K562 (cell line): ENCODE measurements at regions not wholly inside any gene's neighbourhood (a gene's known extent, or its start where the extent isn't known, plus 50 kb on each side); places are given as distances from the start of the nearest gene placed in this dataset.

Experiments used
- CEBPG ChIP-seq, 3 experiments: fragments of 200-800 bp in 1 of 3; sonication (Bioruptor generic) in 1 of 3; sonication (generic) in 1 of 3; formaldehyde crosslinking in 1 of 3; IDR thresholded peaks in 2 of 3; conservative IDR thresholded peaks in 1 of 3; 2 replicates each; pipeline versions ENCODE4 v1.6.1 to v1.8.0; 2016 to 2022; ENCODE audit warnings: missing compliant biosample characterization in 2 of 3, missing genetic modification characterization in 2 of 3, mild to moderate bottlenecking in 1 of 3, missing genetic modification reagents in 1 of 3
- E2F5 ChIP-seq: sonication (generic); formaldehyde crosslinking; IDR thresholded peaks from 2 replicates; pipeline ENCODE4 v1.8.0; 2022; ENCODE audit warnings: mild to moderate bottlenecking, missing genetic modification reagents
- GMEB1 ChIP-seq: fragments of 250-450 bp; sonication (Bioruptor Pico); IDR thresholded peaks from 2 replicates; pipeline ENCODE4 v1.4.0; 2020; ENCODE audit warnings: mild to moderate bottlenecking
- LCOR ChIP-seq: sonication (generic); formaldehyde crosslinking; IDR thresholded peaks from 2 replicates; pipeline ENCODE4 v1.8.0; 2022; ENCODE audit warnings: mild to moderate bottlenecking, missing genetic modification reagents
- PPARD ChIP-seq: fragments of 250-450 bp; sonication (Bioruptor Pico); IDR thresholded peaks from 2 replicates; pipeline ENCODE4 v1.8.0; 2022; ENCODE audit warnings: inconsistent platforms, mild to moderate bottlenecking, moderate library complexity
- TCF15 ChIP-seq: fragments of 250-450 bp; sonication (Bioruptor Pico); IDR thresholded peaks from 2 replicates; pipeline ENCODE4 v1.8.0; 2022; ENCODE audit warnings: moderate library complexity, mild to moderate bottlenecking, inconsistent platforms
- TF ChIP-seq, protein P1 (sequence below): fragments of 450-650 bp; formaldehyde crosslinking; IDR thresholded peaks from 2 replicates; pipeline ENCODE4 v1.4.0; 2020; ENCODE audit warnings: mild to moderate bottlenecking

DNA sequence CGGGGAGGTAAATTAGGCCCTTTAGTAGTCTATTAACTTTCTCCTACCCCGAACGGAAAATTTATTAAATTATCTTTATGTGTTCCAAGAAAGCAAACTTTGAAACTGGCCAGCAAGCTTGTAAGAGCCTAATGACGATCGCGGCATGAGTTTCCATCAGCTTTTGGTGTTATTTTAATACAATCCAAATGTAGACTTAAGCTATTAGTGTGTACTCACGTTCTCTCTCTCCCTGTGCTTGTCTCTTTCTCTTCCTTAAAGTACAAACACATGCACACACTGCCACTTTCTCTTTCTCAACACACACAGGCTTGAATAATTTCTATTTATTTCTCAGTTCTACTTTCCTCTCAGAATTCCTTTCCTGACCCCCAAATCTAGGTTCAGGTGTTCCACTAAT, 108.8 kb upstream of the MME start (continued):
- TF ChIP-seq CEBPG (CRISPR knock-in tag; IDR thresholded peaks at IDR 0.05) (no peak), CEBPG (tag; conservative IDR thresholded peaks at IDR 0.05 in 1 of 2, IDR thresholded peaks at IDR 0.05 in 1 of 2) (no peak), PPARD (CRISPR knock-in tag) (no peak), TCF15 (CRISPR knock-in tag) (no peak), LCOR (CRISPR knock-in tag) (no peak), E2F5 (CRISPR knock-in tag) (no peak), GMEB1 (CRISPR knock-in tag) (no peak)
- TF ChIP-seq, protein P1, sequence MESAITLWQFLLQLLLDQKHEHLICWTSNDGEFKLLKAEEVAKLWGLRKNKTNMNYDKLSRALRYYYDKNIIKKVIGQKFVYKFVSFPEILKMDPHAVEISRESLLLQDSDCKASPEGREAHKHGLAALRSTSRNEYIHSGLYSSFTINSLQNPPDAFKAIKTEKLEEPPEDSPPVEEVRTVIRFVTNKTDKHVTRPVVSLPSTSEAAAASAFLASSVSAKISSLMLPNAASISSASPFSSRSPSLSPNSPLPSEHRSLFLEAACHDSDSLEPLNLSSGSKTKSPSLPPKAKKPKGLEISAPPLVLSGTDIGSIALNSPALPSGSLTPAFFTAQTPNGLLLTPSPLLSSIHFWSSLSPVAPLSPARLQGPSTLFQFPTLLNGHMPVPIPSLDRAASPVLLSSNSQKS (CRISPR knock-in tag), result no peak
